HG02870 (cell line): ENCODE measurements at regions not wholly inside any gene's neighbourhood (a gene's known extent, or its start where the extent isn't known, plus 50 kb on each side); places are given as distances from the start of the nearest gene placed in this dataset.
"Not testable (repeated sequence)": the region's sequence is repeated elsewhere in the genome, so short reads cannot be mapped to it uniquely, and the experiment has no call there.

Experiments
- ATAC-seq: cut with Tn5 transposase; IDR thresholded peaks from one replicate; pipeline ENCODE4 v1.9.1; 2021; ENCODE audit warnings: mild to moderate bottlenecking, moderate library complexity; ENCODE audit not compliant: unreplicated experiment

GRCh38 chr1:74818241-74818640 lies 85.3 kb downstream of the TYW3 start:
- no peak for ATAC-seq

- ATAC-seq, result no peak
Measured at GRCh38 chr1:74818661-74819456, 85.9 kb downstream of the TYW3 start.

- ATAC-seq, result no peak
Measured at GRCh38 chr1:74822851-74823401, 90.0 kb downstream of the TYW3 start.

- ATAC-seq, result peak; percentile 91
Measured at GRCh38 chr1:74824497-74825107, 91.7 kb downstream of the TYW3 start.

- no peak for ATAC-seq
Measured at GRCh38 chr1:74830766-74831165, 97.8 kb downstream of the TYW3 start.

GRCh38 chr1:74834261-74834660 lies 101.3 kb downstream of the TYW3 start:
- no peak for ATAC-seq

GRCh38 chr1:74835051-74835450 lies 102.1 kb downstream of the TYW3 start:
- ATAC-seq, result no peak

GRCh38 chr1:74842726-74843125 lies 109.8 kb downstream of the TYW3 start:
- ATAC-seq, result no peak

GRCh38 chr1:74847715-74848114 lies 114.8 kb downstream of the TYW3 start:
- no peak for ATAC-seq

GRCh38 chr1:74853756-74854155 lies 120.8 kb downstream of the TYW3 start:
- ATAC-seq, result no peak

GRCh38 chr1:74856174-74856573 lies 123.2 kb downstream of the TYW3 start:
- no peak for ATAC-seq

GRCh38 chr1:74857676-74858075 lies 124.7 kb downstream of the TYW3 start:
- no peak for ATAC-seq

GRCh38 chr1:74858136-74858535 lies 125.2 kb downstream of the TYW3 start:
- ATAC-seq, result peak; percentile 76

GRCh38 chr1:74861867-74862266 lies 128.9 kb downstream of the TYW3 start:
- no peak for ATAC-seq

GRCh38 chr1:74869702-74870101 lies 136.8 kb downstream of the TYW3 start:
- no peak for ATAC-seq

GRCh38 chr1:74877366-74877765 lies 144.4 kb downstream of the TYW3 start:
- not testable (repeated sequence) for ATAC-seq

GRCh38 chr1:74895411-74895810 lies 162.5 kb downstream of the TYW3 start:
- no peak for ATAC-seq

- no peak for ATAC-seq
Measured at GRCh38 chr1:74908131-74908530, 175.2 kb downstream of the TYW3 start.

GRCh38 chr1:74908797-74909196 lies 175.8 kb downstream of the TYW3 start:
- ATAC-seq, result no peak

GRCh38 chr1:74913978-74914377 lies 181.0 kb downstream of the TYW3 start:
- ATAC-seq, result no peak

- ATAC-seq, result no peak
Measured at GRCh38 chr1:74933500-74933899, 200.5 kb downstream of the TYW3 start.

GRCh38 chr1:74935446-74935845 lies 198.7 kb upstream of the LHX8 start:
- ATAC-seq, result no peak
